Gastrocnemius medialis (tissue), 4 donors: ENCODE measurements at regions not wholly inside any gene's neighbourhood (a gene's known extent, or its start where the extent isn't known, plus 50 kb on each side); places are given as distances from the start of the nearest gene placed in this dataset.

Source experiments
- ATAC-seq, 2 donors: fragments of 150-250 bp; one replicate each; pipeline ENCODE4 v1.9.1; 2016
- DNase-seq, 2 donors: peaks; one replicate each; pipeline ENCODE4 v3.0.0-alpha.2; 2019
- H3K27ac ChIP-seq, 4 donors: fragments of 200-600 bp; sonication (generic); 1 replicate in 1 of 4; 2 replicates in 3 of 4; pipeline ENCODE4 v1.5.1; 2016 to 2018; ENCODE audit warnings: mild to moderate bottlenecking in 2 of 4, moderate library complexity in 1 of 4
- H3K27me3 ChIP-seq, 3 donors: fragments of 200-600 bp; sonication (generic) in 2 of 3; 1 replicate in 1 of 3; 2 replicates in 2 of 3; pipeline versions ENCODE4 v1.5.1 to v1.6.0; 2016 to 2019; ENCODE audit warnings: mild to moderate bottlenecking in 1 of 3, moderate library complexity in 1 of 3
- H3K36me3 ChIP-seq, 2 donors: fragments of 200-600 bp; sonication (generic) in 1 of 2; one replicate each; pipeline ENCODE4 v1.5.1; 2017 to 2018
- H3K4me1 ChIP-seq, 2 donors: fragments of 200-600 bp; sonication (generic) in 1 of 2; one replicate each; pipeline ENCODE4 v1.5.1; 2016 to 2017; ENCODE audit warnings: mild to moderate bottlenecking in 2 of 2
- H3K4me3 ChIP-seq, 4 donors: fragments of 200-600 bp; sonication (generic) in 3 of 4; 1 replicate in 1 of 4; 2 replicates in 3 of 4; pipeline ENCODE4 v1.5.1; 2016 to 2019; ENCODE audit warnings: mild to moderate bottlenecking in 2 of 4
- H3K9me3 ChIP-seq, 3 donors: fragments of 200-600 bp; sonication (generic) in 2 of 3; 1 replicate in 1 of 3; 2 replicates in 2 of 3; pipeline ENCODE4 v1.5.1; 2016 to 2019
- POLR2A ChIP-seq, 2 donors: fragments of 450-650 bp; IDR thresholded peaks; one replicate each; pipeline ENCODE4 v1.6.1; 2017; ENCODE audit warnings: antibody characterized with exemption in 2 of 2, mild to moderate bottlenecking in 2 of 2, moderate library complexity in 2 of 2
- in situ Hi-C, 4 donors: fragments of 200-750 bp; cut with MboI; loops; one replicate each; pipeline versions ENCODE4 v1.15.0 to v1.8.0; 2017; ENCODE audit warnings: low sequenced_read_pairs in 4 of 4
- intact Hi-C: fragments of 100-400 bp; cut with DNase I; formaldehyde crosslinking; loops from one replicate; pipeline ENCODE4 v1.15.1; 2023; ENCODE audit warnings: low total_unique reads
- TF ChIP-seq, protein P1 (sequence below), 5 experiments: fragments of 450-650 bp in 3 of 5; fragments of 200-600 bp in 2 of 5; sonication (generic) in 2 of 5; IDR thresholded peaks in 4 of 5; conservative IDR thresholded peaks in 1 of 5; 1 replicate in 4 of 5; 2 replicates in 1 of 5; pipeline ENCODE4 v1.5.1; 2016 to 2019; ENCODE audit warnings: antibody characterized with exemption in 5 of 5, mild to moderate bottlenecking in 3 of 5, moderate library complexity in 3 of 5

DNA sequence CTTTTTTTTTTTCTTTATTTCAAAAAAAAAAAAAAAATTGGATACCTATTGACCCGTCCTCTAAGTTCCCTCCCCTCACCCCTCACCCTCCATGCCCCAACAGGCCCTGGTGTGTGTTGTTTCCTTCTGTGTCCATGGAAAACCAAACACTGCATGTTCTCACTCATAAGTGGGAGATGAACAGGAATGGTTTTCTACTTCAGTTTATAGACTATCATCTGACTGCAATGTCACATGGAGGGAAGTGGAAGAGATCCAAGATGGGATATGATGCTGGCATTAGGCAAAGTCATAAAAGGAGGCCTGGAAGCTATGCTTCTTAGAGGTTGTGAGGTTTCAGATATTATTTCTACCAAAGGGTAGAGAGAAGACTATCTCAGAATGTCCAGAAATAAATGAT, 237.5 kb downstream of the MAFB start:
- no peak for DNase-seq
- intact Hi-C loops = loop anchor here (5.0 kb wide), 1 partner anchor 236 kb away; the partner anchor contains the start of gene MAFB
- H3K4me3 ChIP-seq = no peak overlapping the region
- H3K4me1 ChIP-seq = peaks cover 14 to 17% of the 10 kb centered on the region in 2 donors
- no peaks in the 10 kb centered on the region for H3K9me3 ChIP-seq
- H3K27ac ChIP-seq = no peak overlapping the region
- H3K36me3 ChIP-seq = no peaks in the 10 kb centered on the region
- no peak for ATAC-seq
- no peak for TF ChIP-seq POLR2A (IDR thresholded peaks at IDR 0.05)
- TF ChIP-seq, protein P1, sequence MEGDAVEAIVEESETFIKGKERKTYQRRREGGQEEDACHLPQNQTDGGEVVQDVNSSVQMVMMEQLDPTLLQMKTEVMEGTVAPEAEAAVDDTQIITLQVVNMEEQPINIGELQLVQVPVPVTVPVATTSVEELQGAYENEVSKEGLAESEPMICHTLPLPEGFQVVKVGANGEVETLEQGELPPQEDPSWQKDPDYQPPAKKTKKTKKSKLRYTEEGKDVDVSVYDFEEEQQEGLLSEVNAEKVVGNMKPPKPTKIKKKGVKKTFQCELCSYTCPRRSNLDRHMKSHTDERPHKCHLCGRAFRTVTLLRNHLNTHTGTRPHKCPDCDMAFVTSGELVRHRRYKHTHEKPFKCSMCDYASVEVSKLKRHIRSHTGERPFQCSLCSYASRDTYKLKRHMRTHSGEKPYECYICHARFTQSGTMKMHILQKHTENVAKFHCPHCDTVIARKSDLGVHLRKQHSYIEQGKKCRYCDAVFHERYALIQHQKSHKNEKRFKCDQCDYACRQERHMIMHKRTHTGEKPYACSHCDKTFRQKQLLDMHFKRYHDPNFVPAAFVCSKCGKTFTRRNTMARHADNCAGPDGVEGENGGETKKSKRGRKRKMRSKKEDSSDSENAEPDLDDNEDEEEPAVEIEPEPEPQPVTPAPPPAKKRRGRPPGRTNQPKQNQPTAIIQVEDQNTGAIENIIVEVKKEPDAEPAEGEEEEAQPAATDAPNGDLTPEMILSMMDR (IDR thresholded peaks at IDR 0.05 in 4 of 5, conservative IDR thresholded peaks at IDR 0.05 in 1 of 5) = no peak
- in situ Hi-C loops = no loop called here
- H3K27me3 ChIP-seq = no peaks in the 10 kb centered on the region

- in situ Hi-C loops = no loop called here
- ATAC-seq = peak; percentile 87 to 95
- peaks cover 14 to 17% of the 10 kb centered on the region in 2 donors for H3K4me1 ChIP-seq
- no peaks in the 10 kb centered on the region for H3K36me3 ChIP-seq
- H3K9me3 ChIP-seq = no peaks in the 10 kb centered on the region
- H3K27me3 ChIP-seq = no peaks in the 10 kb centered on the region
- peak in 1 of 2 donors; percentile 15 for DNase-seq
- TF ChIP-seq, protein P1 (IDR thresholded peaks at IDR 0.05 in 4 of 5, conservative IDR thresholded peaks at IDR 0.05 in 1 of 5) = no peak
- no peak for TF ChIP-seq POLR2A (IDR thresholded peaks at IDR 0.05)
- H3K27ac ChIP-seq = no peak overlapping the region
- H3K4me3 ChIP-seq = no peak overlapping the region
- intact Hi-C loops = loop anchor here (5.0 kb wide), 1 partner anchor 237 kb away; the partner anchor contains the start of gene MAFB
Measured at GRCh38 chr20:40449974-40450616, 238.9 kb downstream of the MAFB start.

GRCh38 chr20:40449144-40449690, 239.8 kb downstream of the MAFB start:
- Histone ChIP-seq H3K27ac (no peak overlapping the region), H3K9me3 (no peaks in the 10 kb centered on the region), H3K27me3 (no peaks in the 10 kb centered on the region), H3K4me1 (peaks cover 14 to 17% of the 10 kb centered on the region in 2 donors), H3K36me3 (no peaks in the 10 kb centered on the region), H3K4me3 (no peak overlapping the region)
- ATAC-seq = no peak
- DNase-seq = no peak
- in situ Hi-C loops = no loop called here
- TF ChIP-seq, protein P1 (IDR thresholded peaks at IDR 0.05 in 4 of 5, conservative IDR thresholded peaks at IDR 0.05 in 1 of 5) = no peak
- intact Hi-C loops = no loop called here

DNA sequence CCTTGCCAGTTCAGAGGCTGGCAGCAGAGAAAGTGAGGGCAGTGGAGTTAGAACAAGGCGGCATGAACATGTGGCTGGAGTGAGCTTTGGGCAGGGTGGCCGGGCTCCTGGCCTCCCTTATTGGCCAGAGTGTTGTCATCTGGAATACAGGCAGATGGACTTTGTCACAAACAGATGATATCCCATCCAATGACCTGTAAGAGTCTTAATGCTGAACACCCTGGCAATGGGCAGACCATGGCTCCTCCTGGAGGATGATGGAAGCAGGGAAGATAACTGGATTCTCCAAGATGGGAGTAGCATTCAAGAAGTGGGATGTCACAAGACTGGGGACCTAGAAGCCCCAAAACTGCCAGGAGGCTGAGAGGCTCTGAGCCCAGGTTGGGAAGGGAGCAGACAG, 242.1 kb downstream of the MAFB start:
- no peaks in the 10 kb centered on the region for H3K9me3 ChIP-seq
- DNase-seq = no peak
- ATAC-seq = no peak
- H3K36me3 ChIP-seq = no peaks in the 10 kb centered on the region
- in situ Hi-C loops (no loop called here), intact Hi-C loops (no loop called here)
- H3K4me3 ChIP-seq = no peak overlapping the region
- H3K27me3 ChIP-seq = no peaks in the 10 kb centered on the region
- no peak for TF ChIP-seq POLR2A (IDR thresholded peaks at IDR 0.05)
- TF ChIP-seq, protein P1 (IDR thresholded peaks at IDR 0.05 in 4 of 5, conservative IDR thresholded peaks at IDR 0.05 in 1 of 5) = no peak
- H3K4me1 ChIP-seq = peaks cover 14 to 17% of the 10 kb centered on the region in 2 donors
- no peak overlapping the region for H3K27ac ChIP-seq
